Neural crest cell (in vitro differentiated cells): ENCODE measurements at regions not wholly inside any gene's neighbourhood (a gene's known extent, or its start where the extent isn't known, plus 50 kb on each side); places are given as distances from the start of the nearest gene placed in this dataset.

Experiments used
- DNase-seq: peaks from one replicate; pipeline ENCODE4 v3.0.0; 2021; ENCODE audit warnings: low read depth, mixed read lengths, low spot score
- H3K27ac Mint-ChIP-seq: one replicate; pipeline ENCODE4 v1.8.0; 2021; ENCODE audit warnings: mild to moderate bottlenecking, mixed read lengths; ENCODE audit not compliant: unreplicated experiment
- H3K27me3 Mint-ChIP-seq: 2 replicates; pipeline ENCODE4 v1.8.0; 2021; ENCODE audit warnings: low read depth, mild to moderate bottlenecking, mixed read lengths
- H3K36me3 Mint-ChIP-seq: 2 replicates; pipeline ENCODE4 v1.8.0; 2021; ENCODE audit warnings: low read depth, mild to moderate bottlenecking, mixed read lengths
- H3K4me1 Mint-ChIP-seq: 2 replicates; pipeline ENCODE4 v1.8.0; 2021; ENCODE audit warnings: mixed read lengths
- H3K4me3 Mint-ChIP-seq: one replicate; pipeline ENCODE4 v1.8.0; 2021; ENCODE audit warnings: mild to moderate bottlenecking, mixed read lengths
- H3K9me3 Mint-ChIP-seq: 2 replicates; pipeline ENCODE4 v1.8.0; 2021; ENCODE audit warnings: mixed read lengths
- CTCF ChIP-seq: fragments of 200-600 bp; sonication (generic); conservative IDR thresholded peaks from 2 replicates; pipeline ENCODE4 v1.5.0; 2021; ENCODE audit warnings: antibody characterized with exemption, mild to moderate bottlenecking

GRCh38 chr3:177545964-177546363 lies 348.7 kb upstream of the TBL1XR1 start:
- peaks cover 4% of the 10 kb centered on the region for H3K9me3 Mint-ChIP-seq
- H3K4me1 Mint-ChIP-seq: peaks cover 36% of the 10 kb centered on the region
- H3K4me3 Mint-ChIP-seq: no peak overlapping the region
- no peak for TF ChIP-seq CTCF
- no peak for DNase-seq
- H3K27me3 Mint-ChIP-seq: no peaks in the 10 kb centered on the region
- H3K36me3 Mint-ChIP-seq: no peaks in the 10 kb centered on the region
- peak overlapping the region; percentile 52 for H3K27ac Mint-ChIP-seq

- Mint-ChIP-seq H3K4me3 (no peak overlapping the region), H3K27me3 (no peaks in the 10 kb centered on the region), H3K9me3 (peaks cover 4% of the 10 kb centered on the region), H3K36me3 (no peaks in the 10 kb centered on the region), H3K27ac (peak overlapping the region; percentile 91), H3K4me1 (peaks cover 38% of the 10 kb centered on the region)
- TF ChIP-seq CTCF: no peak
- DNase-seq: no peak
These were observed 350.5 kb upstream of the TBL1XR1 start for GRCh38 chr3:177547711-177548350.

- Mint-ChIP-seq H3K4me3 (no peak overlapping the region), H3K4me1 (peaks cover 53% of the 10 kb centered on the region), H3K27ac (peak overlapping the region; percentile 66), H3K36me3 (no peaks in the 10 kb centered on the region), H3K9me3 (peaks cover 4% of the 10 kb centered on the region), H3K27me3 (no peaks in the 10 kb centered on the region)
- no peak for DNase-seq
- no peak for TF ChIP-seq CTCF
These were observed 353.4 kb upstream of the TBL1XR1 start for GRCh38 chr3:177550667-177551066.

GRCh38 chr3:177551431-177551836 lies 354.2 kb upstream of the TBL1XR1 start:
- TF ChIP-seq CTCF: no peak
- Mint-ChIP-seq H3K9me3 (no peaks in the 10 kb centered on the region), H3K4me3 (no peak overlapping the region), H3K36me3 (no peaks in the 10 kb centered on the region), H3K27me3 (no peaks in the 10 kb centered on the region), H3K27ac (no peak overlapping the region), H3K4me1 (peaks cover 55% of the 10 kb centered on the region)
- no peak for DNase-seq

- no peaks in the 10 kb centered on the region for H3K9me3 Mint-ChIP-seq
These were observed 354.8 kb upstream of the TBL1XR1 start for GRCh38 chr3:177552051-177552450.

More at GRCh38 chr3:177552051-177552450, 354.8 kb upstream of the TBL1XR1 start:
- H3K4me1 Mint-ChIP-seq: peaks cover 53% of the 10 kb centered on the region
- TF ChIP-seq CTCF: no peak
- H3K27me3 Mint-ChIP-seq: no peaks in the 10 kb centered on the region
- H3K4me3 Mint-ChIP-seq: no peak overlapping the region
- DNase-seq: no peak
- no peak overlapping the region for H3K27ac Mint-ChIP-seq
- no peaks in the 10 kb centered on the region for H3K36me3 Mint-ChIP-seq
